ENCODE measurements at regions not wholly inside any gene's neighbourhood (a gene's known extent, or its start where the extent isn't known, plus 50 kb on each side); places are given as distances from the start of the nearest gene placed in this dataset.

DNA sequence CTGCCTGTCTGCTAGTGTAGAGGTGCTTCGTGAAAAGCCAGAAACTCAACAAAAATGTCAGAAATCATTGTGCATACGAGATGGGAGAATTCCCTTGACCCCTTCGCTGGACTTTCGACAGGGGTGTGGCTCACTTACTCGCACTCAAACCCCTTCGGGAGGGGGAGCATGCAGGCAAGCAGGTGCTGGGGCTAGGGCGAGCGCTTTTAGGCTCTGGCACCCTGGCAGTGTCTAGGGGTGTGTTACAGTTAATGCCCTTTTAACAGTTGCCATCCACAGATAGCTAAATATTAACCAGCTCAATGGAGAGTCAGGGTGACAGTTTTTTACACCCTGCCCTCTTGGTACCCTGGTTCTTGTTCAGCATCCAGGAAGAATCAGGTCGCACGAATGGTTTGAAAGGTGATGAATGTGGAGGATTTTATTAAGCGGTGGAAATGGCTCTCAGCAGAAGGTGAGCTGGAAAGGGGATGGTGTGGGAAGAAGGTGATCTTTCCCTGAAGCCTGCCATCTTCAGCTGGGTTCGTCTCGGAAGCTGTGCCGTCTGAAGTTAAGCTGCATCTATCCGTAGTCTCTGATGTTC lies 59.6 kb upstream of the SHANK2 start:
- no peak for DNase-seq (ENCODE audit: low read depth in 4 of 4, low spot score in 3 of 4)

DNA sequence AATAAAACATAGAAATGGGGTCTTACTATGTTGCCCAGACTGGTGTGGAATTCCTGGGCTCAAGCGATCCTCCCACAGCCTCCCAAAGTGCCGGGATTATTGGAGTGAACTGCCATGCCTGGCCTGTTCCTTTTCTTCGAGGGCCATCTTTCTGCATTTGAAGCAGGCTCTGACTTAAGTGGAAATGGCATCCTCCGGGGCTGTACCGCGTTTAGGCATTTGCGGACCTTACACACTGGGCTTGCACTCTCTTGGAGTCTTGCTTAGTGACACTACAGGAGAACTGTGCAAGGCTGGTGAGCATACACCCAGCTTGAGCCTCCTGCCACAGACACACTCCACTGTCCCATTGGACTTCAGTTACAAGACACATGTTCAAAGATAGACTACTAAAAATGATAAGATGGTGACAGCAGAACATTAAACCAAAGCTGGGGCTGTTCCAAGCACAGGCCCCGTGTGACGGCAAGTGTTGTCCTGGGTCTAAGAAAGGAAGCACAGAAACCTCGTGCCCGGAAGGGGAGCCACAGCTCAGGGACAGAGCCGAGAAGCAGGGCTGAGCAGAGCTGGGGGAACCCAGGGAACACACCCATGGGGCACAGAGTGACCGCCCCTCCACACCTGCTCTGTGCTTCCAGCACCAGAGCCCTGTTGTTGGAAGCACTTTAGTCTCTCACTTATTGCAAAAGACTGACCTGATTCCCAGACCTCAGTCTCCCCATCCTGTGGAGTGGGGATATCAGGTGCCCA lies 59.0 kb upstream of the SHANK2 start:
- no peak for DNase-seq (ENCODE audit: low read depth in 4 of 4, low spot score in 3 of 4)

DNA sequence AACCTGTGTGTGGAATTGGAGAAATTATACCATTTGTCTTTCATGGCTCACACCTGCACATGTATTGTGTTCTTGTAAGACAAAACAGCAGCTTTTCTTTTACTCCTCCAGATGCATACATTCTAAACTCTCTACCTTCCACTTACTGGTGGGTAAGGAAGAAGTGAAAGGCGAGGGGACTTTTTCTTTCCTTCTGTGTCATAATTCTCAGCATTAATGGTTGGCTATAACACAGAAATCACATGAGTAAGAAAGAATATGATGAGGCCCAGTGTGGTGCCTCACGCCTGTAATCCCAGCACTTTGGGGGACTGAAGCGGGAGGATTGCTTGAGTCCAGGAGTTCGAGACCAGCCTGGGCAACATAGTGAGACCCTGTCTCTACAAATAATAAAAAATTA lies 57.8 kb upstream of the SHANK2 start:
- DNase-seq (ENCODE audit: low read depth in 4 of 4, low spot score in 3 of 4): no peak

DNA sequence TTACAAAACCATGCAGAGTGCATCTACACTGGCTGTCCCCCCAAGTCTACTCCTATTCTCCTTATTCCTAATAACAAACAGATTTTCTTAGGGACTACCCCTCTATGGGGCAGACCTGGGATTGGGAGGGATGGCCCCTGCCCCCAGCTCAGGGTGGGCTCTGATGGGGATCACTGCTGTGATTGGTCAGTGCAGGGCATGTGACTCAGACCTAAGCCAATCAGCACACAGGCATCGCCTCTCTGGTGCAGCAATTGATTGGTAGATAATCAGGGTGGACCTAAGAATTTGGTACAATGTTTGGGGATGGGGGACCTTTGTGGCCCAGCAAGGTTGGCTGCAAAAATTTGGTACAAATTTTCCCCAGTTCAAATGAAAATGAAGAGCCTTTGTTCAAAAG lies 57.2 kb upstream of the SHANK2 start:
- DNase-seq (ENCODE audit: low read depth in 4 of 4, low spot score in 3 of 4): no peak

DNA sequence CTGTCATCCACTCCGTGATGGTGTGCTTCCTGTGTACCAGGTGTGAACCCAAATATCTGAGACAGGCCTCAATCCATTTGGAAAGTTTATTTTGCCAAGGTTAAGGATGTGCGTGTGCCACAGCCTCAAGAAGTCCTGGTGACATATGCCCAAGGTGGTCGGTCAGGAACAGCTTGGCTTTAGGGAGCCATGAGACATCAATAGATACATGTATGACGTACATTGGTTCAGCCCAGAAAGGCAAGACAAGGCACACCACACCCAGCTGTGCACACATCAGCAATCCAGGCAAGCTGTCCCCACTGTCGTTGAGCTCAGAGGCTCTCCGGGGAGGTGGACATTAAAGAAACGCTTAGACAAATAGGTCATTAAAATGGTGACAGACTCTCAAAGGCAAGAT lies 56.8 kb upstream of the SHANK2 start:
- DNase-seq (ENCODE audit: low read depth in 4 of 4, low spot score in 3 of 4): no peak

DNA sequence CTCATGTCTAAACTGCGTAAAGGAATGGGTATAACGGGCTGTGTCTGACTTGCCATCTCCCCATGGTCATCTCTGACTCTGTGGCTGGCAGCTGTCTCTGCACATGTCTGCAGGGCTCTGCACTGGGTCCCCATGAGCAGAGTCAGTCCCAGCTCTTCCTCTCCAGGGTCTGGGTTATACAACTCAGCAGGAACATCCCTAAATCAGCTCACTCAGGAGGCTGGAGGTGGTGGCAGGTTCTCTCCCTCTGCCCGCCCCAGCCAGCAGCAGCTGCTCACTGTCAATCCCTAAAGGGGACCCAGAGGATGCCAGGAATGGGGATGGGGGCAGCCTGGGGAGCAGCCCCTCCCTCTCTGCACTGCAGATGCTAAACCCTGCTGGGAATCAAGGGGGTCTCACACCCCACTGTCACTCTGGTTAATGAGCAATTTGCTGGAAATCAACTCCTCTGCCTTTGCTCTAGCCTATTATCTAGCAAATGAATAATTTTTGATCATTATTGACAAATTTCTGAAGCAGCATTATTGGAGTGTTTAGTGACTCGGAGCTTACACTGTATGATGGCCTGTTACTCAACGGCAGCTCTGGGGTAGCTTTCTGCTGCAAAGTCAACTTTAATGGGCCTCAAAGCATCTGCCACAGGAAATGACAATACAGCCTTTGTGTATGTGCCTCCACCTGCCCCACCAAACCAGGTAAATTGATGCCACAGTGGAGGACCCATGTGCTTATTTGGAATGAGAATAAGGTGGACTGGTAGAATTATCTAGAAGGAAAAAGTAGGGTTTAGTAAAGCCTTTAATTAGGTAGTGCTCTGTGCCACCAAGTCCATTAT lies 55.7 kb upstream of the SHANK2 start:
- DNase-seq (ENCODE audit: low read depth in 4 of 4, low spot score in 3 of 4): no peak

DNA sequence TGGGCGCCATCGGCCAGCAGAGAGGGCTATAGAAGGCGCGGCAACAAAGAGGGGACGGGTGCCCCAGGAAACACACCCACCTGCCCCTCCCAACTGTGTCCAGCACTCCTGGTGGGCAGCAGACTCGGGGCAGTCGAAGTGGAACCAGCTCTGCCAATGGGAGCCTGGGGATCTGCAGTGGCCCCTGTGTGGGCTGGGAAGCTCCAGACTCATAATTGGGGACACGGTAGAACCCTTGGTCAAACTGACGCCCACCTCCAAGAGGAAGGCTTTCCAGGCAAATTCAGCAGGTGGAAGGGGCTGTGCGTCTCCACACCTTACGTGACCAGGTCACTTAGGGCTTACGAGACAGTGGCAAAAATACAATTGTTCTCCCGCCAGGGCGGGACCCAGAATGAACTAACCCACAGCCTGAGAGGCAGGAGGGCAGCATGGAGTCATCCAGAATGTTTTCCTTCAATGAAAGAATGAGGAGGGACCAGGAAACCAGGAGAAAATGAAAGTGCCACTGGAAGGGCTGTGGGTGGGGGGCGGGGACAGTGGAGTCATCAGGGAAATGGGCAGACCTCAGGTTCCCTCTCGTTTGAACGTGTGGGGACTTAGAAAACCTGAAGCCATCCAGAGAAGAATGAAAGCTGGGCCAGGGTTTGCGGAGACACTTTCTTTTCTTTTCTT lies 53.2 kb upstream of the SHANK2 start:
- DNase-seq (ENCODE audit: low read depth in 4 of 4, low spot score in 3 of 4): no peak

DNA sequence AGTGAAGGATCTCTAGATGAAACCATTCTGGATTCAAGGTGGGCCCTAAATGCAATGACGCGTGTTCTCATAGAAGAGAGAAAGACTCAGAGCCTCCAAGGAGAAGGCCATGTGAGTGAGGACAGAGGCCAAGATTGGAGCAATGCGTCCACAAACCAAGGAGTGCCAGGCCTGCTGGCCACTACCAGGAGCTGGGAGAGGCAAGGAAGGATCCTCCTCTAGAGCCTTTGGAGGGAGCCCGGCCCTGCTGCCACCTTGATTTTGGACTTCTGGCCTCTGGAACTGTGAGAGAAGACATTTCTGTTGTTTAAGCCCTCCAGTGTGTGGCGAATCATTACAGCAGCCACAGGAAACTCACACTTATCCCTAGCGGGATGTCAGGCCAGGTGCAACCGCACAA lies 52.7 kb upstream of the SHANK2 start:
- no peak for DNase-seq (ENCODE audit: low read depth in 4 of 4, low spot score in 3 of 4)

DNA sequence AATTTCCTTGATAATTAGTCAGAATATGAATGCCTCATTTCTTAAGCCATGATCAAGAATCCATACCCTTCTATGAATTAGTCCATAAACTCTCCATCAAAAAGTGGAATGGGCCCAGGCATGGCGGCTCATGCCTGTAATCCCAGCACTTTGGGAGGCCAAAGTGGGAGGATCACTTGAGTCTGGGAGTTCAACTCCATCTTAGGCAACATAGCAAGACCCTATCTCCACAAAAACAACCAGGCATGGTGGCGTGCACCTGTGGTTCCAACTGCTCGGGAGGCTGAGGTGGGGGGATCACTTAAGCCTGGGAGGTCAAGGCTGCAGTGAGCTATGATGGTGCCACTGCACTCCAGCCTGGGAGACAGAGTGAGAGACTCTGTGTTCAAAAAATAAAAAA lies 52.1 kb upstream of the SHANK2 start:
- DNase-seq (ENCODE audit: low read depth in 4 of 4, low spot score in 3 of 4): no peak

DNA sequence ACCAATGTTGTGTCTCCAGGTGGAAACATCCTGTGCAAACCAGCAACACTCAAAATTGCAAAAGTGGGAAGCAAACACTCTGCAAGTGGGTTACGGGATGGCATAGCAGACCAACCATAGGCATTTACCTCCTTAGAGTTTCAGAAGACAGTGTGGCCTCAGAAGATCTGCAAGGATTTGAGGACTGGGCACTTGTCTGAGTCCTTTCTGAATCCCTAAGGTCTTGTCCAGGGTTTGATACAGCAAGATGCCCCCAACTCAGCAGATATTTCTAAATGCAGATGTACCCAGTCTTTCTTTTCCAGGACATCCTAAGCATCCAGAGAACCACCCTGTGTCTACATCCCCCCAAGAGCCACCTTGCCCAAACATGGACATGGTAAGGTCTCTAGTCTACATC lies 51.7 kb upstream of the SHANK2 start:
- no peak for DNase-seq (ENCODE audit: low read depth in 4 of 4, low spot score in 3 of 4)

DNA sequence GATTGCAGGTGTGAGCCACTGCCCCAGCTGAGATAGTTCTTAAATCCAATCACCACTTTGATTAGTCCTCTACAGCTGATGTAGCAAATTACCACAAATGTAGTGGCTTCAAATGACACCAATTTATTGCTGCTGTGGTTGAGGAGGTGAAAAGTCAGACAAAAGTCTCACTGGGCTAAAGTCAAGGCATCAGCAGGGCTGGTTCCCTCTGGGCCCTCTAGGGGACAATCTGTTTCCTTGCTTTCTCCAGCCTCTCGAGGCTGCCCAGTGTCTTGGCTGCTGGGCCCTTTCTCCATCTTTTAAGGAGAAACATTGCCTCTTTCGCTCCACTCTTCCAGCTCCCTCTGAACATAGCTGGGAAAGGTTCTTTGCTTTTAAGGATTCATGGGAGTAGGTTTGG lies 50.5 kb upstream of the SHANK2 start:
- no peak for DNase-seq (ENCODE audit: low read depth in 4 of 4, low spot score in 3 of 4)

DNA sequence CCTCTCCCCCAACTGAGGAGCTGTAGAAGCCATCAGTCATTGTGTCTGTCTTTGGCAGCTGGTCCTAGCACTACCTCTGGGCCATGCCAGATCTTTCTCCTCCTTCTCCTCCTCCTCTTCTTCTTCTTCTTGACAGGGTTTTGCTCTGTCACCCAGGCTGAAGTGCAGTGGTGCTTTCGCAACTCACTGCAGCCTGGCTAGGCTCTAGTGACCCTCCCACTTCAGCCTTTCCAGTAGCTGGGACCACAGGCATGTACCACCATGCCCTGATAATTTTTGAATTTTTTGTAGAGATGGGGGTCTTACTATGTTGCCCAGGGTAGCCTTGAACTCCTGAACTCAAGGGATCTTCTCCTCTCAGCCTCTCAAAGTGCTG lies 50.1 kb upstream of the SHANK2 start:
- no peak for DNase-seq (ENCODE audit: low read depth in 4 of 4, low spot score in 3 of 4)
